Testis (tissue), 2 donors: ENCODE measurements at regions not wholly inside any gene's neighbourhood (a gene's known extent, or its start where the extent isn't known, plus 50 kb on each side); places are given as distances from the start of the nearest gene placed in this dataset.

Experiments used
- CTCF ChIP-seq, 3 experiments: fragments of 450-650 bp in 2 of 3; fragments of 200-600 bp in 1 of 3; sonication (generic) in 1 of 3; IDR thresholded peaks; one replicate each; pipeline ENCODE4 v1.5.1; 2016 to 2019; ENCODE audit warnings: antibody characterized with exemption in 3 of 3, mild to moderate bottlenecking in 2 of 3, moderate library complexity in 1 of 3
- POLR2A ChIP-seq: fragments of 450-650 bp; IDR thresholded peaks from one replicate; pipeline ENCODE4 v1.6.1; 2017; ENCODE audit warnings: antibody characterized with exemption, mild to moderate bottlenecking, moderate library complexity

DNA sequence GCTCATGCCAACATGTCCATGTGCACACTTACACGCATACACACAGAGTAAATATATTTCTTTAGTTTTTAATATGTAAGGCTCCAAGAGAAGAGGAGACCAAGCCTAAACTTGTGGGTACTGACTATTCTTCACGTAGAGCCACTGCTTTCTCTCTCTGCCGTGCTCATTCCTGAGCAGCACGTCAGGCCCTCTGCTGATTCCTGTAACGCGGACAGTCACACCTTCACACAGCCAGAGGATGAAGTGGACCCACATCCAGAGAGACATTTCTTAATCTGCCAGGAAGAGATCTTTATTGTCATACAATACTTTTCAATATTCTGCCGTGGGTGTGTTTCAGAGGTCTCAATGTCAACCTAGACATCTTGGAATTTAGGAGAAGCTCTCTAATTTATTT is 560.7 kb downstream of the STK39 start:
- TF ChIP-seq POLR2A: no peak
- TF ChIP-seq CTCF (IDR thresholded peaks at IDR 0.05): no peak
